Stimulated activated CD4-positive, alpha-beta T cell treated with anti-CD3 and anti-CD28 coated beads, Interleukin-15, amount 100 ng/mL, for 48 hours (primary cell): ENCODE measurements at regions not wholly inside any gene's neighbourhood (a gene's known extent, or its start where the extent isn't known, plus 50 kb on each side); places are given as distances from the start of the nearest gene placed in this dataset.

Experiments
- DNase-seq, 2 donors: peaks; one replicate each; pipeline ENCODE4 v3.0.0-alpha.2; 2020; ENCODE audit warnings: low read depth in 2 of 2

DNA sequence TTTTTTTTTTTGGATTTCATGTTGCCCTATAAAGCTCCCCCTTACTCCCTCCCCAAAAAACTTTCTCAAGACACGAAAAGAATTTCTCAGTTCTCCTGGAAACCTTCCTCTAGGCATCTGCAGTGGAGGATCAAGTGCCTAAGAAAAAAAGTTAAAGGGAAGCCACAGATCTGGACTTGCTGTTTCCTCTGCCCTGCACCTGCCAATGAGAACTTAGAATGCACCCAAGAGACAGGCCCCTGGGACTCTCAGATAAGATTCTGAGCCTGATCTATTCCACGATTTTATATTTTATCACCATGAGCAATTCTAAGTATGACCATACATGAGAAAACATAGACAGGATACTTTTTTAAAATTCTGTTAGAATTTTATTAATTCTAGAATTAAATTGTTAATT is 728.9 kb downstream of the BCL11B start:
- DNase-seq: no peak

DNA sequence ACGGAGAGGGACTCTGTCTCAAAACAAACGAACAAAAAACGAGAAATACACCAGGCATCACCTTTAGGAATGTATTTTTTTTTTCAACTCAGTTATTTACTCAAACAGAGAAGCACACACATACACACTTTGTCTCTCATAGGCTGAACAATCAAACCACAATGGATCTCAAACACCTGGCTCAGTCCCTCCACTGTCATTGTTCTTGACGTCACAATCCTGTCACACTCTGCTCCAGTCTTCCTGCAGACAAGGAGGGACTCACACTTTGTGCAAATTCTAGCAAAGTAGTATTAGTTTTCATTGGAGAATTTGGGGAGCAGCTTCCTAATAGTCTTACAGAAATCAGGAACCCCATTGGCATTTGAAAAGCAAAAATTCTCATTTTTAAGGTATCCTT is 727.8 kb downstream of the BCL11B start:
- DNase-seq: no peak

DNA sequence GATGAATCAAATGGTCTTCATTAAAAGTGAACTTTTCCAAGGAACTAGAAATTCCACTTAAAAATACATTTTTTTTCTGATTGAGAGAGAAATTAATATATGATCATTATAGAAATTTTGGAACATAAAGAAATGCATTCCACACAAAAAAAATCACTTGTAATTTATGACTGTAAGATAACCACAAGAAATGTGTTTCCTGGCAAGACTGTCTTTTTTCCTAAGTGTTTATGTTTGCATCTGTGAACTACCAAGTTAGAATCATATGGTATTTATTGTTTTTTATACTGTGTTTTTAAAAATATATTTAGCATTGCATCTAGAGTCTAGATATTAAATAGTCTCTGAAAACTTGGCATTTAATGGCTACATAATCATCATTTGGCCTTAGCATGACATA is 726.8 kb downstream of the BCL11B start:
- no peak for DNase-seq

DNA sequence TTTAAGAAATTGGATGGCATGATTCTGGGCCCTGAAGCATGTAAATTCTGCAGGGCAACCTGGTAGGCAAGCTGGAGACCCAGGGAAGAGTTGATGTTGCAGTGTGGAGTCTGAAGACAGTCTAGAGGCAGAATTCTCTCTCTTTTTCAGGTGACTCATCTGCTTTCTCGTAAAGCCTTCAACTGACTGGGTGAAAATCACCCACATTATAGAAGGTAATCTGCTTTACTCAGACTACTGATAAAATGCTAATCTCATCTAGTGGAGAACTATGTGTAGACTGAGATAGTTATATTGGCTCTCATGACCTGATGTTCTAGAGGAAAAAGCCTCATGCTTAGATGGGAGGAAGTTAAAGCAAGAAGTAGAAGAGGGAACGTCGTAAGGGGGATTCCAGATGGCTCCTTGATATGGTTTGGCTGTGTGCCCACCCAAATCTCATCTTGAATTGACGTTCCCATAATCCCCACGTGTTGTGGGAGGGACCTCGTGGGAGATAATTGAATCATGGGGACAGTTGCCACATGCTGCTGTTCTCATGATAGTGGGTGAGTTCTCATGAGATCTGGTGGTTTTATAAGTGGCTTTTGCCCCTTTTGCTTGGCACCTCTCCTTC is 723.8 kb downstream of the BCL11B start:
- DNase-seq: peak; percentile 26 to 29

DNA sequence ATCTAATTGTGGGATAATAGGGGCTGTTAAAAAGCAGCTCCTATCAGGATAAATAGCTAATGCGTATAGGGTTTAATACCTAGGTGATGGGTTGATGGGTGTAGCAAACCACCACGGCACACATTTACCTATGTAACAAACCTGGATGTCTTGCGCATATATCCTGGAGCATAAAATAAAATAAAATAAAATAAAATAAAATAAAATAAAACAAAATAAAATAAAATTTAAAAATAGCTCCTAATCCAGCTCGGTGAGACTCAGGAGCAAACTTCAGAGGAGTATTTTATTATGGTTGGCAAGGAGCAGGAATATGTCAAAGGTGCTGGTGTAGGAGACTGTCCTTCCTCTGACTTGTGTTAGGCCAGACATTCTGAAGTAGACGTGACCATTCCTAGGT is 721.0 kb downstream of the BCL11B start:
- DNase-seq: no peak

DNA sequence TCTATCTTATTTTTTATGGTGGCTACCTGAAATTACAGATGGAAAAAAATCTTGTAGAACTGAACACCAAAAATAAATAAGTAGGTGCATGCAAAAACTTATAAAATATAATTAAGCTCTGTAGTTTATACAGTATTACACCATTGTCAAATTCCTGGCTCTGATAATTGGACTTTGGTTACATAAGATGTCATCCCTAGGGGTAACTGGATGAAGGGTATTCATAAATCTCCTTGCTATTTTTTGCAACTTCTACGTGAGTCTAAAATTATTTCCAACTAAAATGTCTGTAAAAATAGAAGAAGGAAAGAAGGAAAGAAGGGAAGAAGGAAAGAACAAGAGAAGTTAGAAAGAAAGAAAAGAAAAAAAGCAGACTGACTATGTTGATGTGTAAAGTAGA is 716.6 kb downstream of the BCL11B start:
- DNase-seq: no peak

DNA sequence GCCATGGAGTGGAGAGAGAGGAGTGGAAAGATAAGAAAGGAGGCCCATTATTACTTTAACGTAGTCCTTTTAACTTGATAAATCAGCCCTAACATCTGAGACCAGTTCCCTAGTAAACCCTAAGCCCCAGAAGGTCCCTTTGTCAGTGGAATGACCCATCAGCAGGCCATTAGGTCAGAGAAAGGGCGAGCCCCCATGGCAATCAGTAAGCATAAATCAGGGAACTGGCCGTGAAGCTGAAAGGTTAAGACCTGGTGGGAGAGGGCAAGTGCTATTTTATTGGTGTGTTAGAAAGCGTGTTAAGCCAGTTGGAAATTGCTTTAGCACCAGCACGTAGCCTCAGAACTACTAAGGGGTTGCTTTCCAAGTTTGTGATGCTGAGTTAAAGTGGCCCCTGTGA is 708.0 kb downstream of the BCL11B start:
- DNase-seq: no peak

DNA sequence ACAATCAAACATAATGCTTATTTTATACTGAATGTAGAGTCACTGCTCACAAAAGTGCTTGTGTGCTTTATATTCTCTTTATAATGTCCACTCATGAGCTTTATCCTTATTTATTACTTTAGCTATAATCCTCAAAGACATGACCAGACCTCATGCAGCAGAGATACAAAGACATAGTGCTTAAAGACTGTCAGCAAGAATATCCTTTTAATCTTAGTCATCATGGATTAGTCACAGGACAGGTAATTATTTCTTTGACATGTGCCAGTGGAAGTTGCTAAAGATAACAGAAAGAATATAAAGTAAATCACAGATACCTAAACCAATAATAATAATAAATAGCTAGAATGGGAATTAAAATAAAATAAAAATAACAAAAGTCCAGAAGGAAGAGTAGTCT is 707.5 kb downstream of the BCL11B start:
- DNase-seq: no peak

DNA sequence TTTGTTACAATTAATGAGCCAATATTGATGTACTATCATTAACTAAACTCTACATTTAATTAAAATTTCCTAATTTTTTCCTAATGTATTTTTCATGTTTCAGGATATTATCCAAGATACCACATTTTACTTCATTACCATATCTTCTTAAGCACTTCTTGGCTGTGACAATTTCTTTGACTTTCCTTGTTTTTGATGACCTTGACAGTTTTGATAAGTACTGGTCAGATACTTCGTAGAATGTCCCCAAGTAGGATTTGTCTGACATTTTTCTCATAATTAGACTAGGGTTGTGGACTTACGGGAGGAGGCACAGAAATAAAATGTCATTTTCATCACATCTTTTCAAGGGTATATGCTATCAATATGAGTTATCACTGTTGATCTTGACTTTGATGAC is 700.9 kb downstream of the BCL11B start:
- DNase-seq: no peak

DNA sequence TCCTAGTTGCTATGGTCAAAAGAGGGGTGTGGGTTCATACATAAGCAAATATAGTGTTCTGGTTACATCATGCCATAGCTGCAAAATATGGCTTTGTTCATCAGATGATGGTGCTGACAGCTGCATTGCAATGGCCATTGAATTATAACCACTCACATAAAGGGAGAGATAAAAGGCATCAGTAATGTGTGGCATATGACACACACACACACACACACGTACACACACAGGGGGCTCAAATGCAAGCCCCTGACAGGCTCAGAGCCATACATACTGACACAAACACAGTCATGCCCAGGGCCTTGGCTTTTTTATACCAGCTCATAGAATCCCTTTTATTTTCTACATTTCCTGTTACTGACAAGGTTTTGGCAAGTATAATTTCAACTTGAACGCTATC is 698.9 kb downstream of the BCL11B start:
- DNase-seq: no peak

DNA sequence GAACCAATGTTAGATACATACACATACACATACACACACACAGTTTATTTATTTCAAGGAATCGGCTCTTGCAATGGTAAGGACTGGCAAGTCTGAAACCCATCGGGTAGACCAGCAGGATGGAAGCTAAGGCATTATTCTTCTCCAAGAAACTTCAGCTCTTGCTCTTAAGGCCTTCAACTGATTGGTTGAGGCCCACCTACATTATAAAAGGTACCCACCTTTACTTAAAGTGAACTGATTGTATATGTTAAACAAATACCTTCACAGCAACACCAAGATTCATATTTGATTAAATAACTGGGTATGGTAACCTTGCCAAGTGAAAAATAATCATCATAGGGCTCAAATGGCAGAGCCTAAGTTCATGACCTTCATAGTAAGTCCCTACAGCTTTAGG is 695.5 kb downstream of the BCL11B start:
- DNase-seq: no peak

DNA sequence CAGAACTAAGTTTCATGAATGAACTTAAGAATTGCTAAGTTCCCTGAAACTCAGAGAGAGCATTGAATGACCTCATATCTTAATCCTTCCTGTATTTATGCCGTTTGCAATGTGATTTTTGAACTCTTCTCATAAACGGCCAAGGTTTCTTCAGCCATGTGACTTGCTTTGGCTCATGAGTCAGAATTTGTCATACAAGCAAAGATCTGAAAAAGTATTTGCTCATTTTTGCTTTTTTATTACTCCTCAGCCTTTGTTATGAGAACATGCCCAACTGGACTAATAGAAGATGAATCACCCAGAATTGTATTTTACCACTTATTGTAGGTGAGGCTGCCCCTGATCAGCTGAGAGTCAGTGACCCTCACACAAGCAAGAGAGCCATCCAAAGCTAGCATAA is 693.8 kb downstream of the BCL11B start:
- no peak for DNase-seq

DNA sequence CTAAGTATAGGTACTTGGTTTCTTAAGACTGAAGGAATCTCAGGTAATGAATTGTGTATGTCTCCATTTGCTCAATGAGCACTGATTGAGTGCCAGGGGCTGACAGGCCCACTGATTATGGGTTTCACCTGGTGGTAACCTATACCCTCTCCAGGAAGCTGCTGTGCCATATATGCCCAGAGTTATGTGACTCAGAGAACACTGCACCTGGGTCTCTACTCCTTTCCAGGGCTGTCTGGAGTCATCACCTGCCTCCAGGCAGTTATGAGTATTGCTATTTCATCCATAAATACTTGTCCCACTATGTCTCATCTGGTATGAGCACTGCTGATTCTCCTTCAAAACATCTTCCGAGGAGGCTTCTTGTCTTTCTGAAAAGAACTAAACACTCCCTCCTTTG is 692.9 kb downstream of the BCL11B start:
- DNase-seq: no peak

DNA sequence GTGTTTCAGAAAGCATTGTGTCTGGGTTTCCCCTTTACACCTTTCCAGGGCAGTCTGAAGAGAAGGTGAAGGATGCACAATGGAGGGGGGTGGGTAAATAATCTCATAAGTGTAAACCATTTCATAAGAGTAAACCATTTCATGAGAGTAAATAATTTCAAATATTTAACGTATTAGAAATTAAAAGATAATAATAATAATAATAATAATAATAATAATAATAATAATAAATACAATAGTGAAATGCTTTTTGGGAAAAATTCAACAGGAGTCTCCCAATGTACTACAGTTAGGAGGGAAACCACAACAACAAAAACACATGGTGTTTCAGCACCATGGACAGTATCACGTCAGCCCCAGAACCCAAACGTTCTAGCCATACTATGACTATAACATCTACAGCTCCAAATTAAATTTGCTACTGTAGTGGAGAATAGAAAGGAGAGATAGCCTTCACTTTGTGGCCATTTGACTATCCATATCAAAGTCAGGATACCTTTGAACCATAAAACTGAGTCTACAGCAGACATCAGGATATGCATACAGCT is 691.8 kb downstream of the BCL11B start:
- DNase-seq: no peak

DNA sequence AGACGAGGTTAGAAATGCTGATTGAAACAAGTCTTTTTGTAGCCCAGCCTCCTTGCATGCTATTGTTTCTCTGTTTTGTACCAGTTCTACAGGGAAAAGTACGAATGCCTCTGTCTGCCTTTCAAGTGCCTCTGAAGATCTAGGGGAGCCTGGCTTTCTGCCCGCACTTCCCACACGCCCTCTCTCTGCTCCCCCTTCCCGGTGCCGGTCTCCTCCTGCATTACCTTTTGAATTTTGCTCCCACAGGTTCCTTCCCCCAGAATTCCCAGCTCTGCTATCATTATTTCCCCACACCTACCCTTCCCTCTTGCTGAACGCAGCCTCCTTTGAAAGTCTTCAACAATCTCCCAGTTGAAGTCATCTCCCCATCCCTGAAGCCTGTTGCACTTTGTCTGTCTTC is 689.7 kb downstream of the BCL11B start:
- DNase-seq: no peak

DNA sequence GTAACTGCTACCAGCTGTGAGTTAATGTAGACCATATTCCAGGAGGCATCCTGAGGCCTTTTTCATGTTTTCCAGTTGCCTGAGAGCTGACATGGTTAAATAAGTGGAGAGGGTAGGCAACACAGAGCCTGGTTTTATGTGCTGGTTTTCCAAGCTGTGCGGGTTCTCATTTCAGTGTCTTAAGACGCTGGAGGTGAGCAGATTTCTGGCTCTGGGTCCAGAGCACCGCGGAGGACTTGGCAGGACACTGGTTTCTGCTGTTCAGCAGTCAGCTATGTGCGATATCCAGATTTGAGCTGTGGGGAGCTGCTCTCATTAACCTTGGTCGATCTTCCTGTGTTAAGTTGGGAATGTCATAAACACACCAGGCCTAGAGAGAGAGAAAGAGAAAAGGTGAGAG is 680.8 kb downstream of the BCL11B start:
- no peak for DNase-seq

DNA sequence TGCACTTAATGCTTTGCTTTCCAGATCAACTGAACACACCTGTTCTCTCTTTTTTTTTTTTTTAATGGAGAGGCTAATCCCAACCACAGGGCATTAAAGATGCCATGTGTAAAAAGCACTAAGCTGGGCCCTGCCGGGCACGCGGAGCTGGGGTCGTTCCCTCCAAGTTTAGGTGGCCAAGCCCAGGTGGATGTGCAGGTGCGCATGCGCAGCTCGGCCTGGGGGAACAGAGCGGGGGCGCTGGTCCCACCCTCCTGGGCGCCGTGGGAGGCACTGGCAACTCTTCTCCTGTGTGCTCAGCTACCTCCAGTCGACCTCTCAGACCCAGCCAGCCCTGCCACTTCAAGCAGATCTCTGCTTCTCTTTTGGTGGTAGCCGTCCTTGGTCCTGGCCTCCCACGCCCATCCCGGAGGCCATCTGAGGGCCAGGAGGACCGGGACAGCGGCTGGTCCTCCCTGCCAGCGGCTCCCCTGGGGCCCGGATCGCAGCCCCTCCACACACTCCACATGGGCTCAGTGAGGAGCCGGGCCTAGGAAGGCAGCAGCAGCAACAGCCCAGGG is 679.3 kb downstream of the BCL11B start:
- DNase-seq: no peak

DNA sequence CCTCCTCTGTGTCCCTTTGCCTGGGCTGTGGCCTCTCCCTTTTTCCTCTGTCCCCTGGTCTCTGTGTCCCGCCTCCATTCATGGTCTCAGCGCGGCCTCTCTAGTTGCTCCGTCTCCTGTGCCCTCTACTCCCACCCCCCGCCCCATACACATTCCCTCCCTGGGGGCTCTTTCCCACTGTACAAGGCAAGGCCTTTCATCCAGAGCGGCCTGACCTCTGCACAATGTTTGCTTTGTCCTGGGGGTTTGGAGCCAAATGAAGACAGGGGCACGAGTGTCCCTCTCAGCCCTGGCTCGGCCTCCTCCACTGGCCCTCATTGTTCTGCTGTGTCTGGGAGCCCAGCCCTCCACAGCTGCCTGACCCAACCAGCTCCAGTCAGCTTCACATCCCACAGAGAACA is 678.6 kb downstream of the BCL11B start:
- no peak for DNase-seq

DNA sequence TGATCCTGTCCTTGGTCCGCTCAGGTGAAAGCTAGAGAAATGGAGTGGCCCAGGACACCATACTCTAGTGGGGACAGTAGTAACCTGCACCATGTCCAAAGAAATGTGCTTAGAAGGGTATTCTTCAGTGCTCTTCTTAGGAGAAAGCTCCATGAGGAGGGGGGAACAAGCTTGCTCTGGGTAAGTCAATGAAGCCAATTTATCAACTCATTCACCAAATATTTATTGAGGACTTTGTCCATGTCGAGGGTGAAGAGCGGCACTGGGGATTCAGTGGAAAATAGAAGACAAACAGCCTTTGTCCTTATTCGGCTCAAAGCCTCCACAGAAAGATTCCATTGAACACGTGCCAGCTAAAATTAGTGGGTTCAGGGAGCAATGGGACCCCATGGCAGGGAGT is 677.8 kb downstream of the BCL11B start:
- DNase-seq: no peak

DNA sequence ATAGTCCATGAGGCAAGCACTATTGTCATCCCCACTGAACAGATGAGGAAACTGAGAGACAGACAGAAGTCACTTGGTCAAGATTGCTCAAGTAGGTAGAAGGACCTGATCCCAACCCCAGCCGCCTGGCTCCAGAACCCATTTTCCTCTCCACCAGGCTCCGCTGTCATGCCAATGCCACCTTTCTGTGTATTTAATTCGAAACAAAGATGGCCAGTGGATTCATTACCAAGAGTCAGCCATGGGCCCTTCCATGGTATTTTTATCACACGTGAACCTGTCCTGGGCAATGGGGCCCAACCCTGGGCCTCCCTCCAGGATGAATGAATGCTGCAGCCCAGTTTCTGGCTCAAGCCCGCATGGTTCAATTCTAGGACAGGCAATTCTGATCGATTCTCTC is 673.4 kb downstream of the BCL11B start:
- no peak for DNase-seq

DNA sequence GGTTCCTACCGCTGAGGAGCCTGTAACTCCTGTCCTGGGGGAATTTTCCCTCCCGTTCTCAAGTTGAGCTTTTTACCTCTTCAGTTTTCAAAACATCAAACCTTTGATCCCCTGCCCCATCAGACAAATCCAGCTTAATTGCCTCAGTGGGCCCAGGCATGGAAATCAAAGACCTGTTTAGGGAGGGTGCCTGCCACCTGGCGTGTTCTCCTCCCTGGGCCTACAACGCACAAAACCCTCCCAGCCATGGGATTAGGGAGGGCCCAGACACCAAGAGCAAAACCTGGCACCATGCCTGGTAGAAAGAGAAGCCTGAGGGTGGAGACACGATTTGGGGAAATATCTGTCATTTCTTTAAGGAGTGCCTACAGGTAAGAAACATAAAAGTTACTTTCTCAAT is 672.9 kb downstream of the BCL11B start:
- no peak for DNase-seq

DNA sequence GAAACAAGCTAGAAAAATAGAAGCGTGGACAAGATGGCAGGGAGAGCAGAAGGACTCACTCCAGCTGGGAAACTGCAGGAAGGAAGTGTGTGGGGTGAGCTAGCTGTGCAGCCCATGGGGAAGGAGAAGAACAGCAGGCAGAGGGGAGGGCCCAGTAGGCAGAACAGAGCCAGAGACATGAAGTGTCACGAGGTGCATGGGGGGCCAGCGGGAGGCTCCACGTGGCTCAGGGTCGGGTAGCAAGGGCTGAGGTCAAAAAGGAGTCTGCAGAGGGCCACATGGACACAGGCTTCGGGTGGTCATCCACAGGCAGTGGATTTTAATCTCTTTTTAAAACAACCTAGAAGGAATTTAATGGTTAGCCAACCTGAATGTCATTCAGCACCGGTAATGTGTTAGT is 669.0 kb downstream of the BCL11B start:
- no peak for DNase-seq

DNA sequence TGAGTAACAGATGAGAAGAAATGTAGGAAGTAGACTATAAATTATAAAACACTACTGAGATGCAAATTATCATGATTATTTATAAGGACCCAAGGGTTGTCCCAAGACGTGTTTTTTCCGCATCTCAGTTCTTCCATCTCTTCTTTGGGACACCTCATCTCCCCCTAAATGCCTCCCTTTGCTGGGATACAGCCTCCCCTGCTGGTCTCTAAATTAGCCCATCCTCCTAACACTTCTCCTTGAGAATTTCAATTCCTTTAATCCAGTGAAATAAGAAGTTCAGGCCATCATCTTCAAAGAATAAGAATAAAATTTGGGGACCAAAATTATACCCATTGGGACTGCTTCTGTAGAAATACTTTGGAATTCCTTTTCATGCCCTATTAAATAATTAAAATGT is 667.0 kb downstream of the BCL11B start:
- DNase-seq: no peak

DNA sequence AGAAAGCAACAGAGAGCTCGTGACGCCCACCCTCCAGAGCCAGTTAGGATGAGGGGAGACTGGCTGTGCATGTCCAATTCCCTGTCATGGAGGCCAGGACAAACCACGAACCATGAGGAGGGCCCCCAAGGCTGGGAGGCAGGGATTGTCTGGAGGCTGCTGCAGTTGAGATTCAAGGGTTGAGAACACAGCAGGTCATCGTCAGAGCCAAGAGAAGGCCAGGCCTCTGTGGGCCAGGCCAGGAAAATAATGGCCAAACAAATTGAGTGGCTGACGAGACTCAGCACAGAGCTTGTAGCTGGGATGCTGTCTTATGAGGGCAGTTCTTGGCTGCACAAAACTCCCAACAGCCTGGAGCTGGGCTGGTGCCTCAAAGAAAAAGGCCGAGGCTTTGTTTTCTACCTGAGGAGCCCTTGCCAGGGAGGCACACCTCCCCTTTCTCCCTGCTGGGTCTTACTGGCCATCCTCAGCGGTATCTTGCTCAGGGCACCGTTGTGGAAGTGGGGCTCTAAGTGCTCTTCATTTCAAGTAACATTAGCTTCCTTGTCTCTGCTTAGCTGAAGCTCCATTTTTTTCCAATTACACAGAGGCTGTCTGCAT is 665.9 kb downstream of the BCL11B start:
- no peak for DNase-seq
